ENCODE measurements at regions not wholly inside any gene's neighbourhood (a gene's known extent, or its start where the extent isn't known, plus 50 kb on each side); places are given as distances from the start of the nearest gene placed in this dataset.
A peak's percentile ranks its signal among the peaks of the same experiment; 100 is the strongest.
"Not testable (repeated sequence)": the region's sequence is repeated elsewhere in the genome, so short reads cannot be mapped to it uniquely, and the experiment has no call there.

GRCh38 chr16:88153516-88153915 lies 202.3 kb downstream of the BANP start:
- H2AFZ ChIP-seq (replicated peaks); H3K4me1 ChIP-seq; H3K36me3 ChIP-seq; H3K27me3 Mint-ChIP-seq (ENCODE audit: insufficient read depth, low read depth); H3K9me3 Mint-ChIP-seq; H3K27me3 ChIP-seq; H3K4me1 Mint-ChIP-seq; DNase-seq (ENCODE audit: low spot score); H3K9me3 ChIP-seq (ENCODE audit: low read depth); H3K9ac ChIP-seq; H3K27ac ChIP-seq; H3K27ac Mint-ChIP-seq; H3K36me3 Mint-ChIP-seq; H4K20me1 ChIP-seq (ENCODE audit: low read depth); H3K4me3 Mint-ChIP-seq; H3K79me2 ChIP-seq (ENCODE audit: low read depth); H3F3A ChIP-seq (ENCODE audit: low read depth); H3K4me2 ChIP-seq; H3K4me3 ChIP-seq: not testable (repeated sequence)

- not testable (repeated sequence) for H3K27me3 ChIP-seq; H4K20me1 ChIP-seq (ENCODE audit: low read depth); H3K4me3 Mint-ChIP-seq; H3K4me2 ChIP-seq; H2AFZ ChIP-seq (replicated peaks); DNase-seq (ENCODE audit: low spot score); H3K27ac Mint-ChIP-seq; H3K27ac ChIP-seq; H3K9me3 ChIP-seq (ENCODE audit: low read depth); H3K27me3 Mint-ChIP-seq (ENCODE audit: insufficient read depth, low read depth); H3K9ac ChIP-seq; H3K36me3 ChIP-seq; H3F3A ChIP-seq (ENCODE audit: low read depth); H3K9me3 Mint-ChIP-seq; H3K4me1 ChIP-seq; H3K4me1 Mint-ChIP-seq; H3K4me3 ChIP-seq; H3K79me2 ChIP-seq (ENCODE audit: low read depth); H3K36me3 Mint-ChIP-seq
Observed at GRCh38 chr16:88154886-88155285, 203.7 kb downstream of the BANP start.

- H3K4me3 ChIP-seq; H3K4me1 Mint-ChIP-seq; H3K27ac Mint-ChIP-seq; H3K36me3 Mint-ChIP-seq; H3K4me1 ChIP-seq; H3K9me3 Mint-ChIP-seq; H3K27me3 Mint-ChIP-seq (ENCODE audit: insufficient read depth, low read depth); H4K20me1 ChIP-seq (ENCODE audit: low read depth); H3K27me3 ChIP-seq; DNase-seq (ENCODE audit: low spot score); H2AFZ ChIP-seq (replicated peaks); H3K9me3 ChIP-seq (ENCODE audit: low read depth); H3K4me2 ChIP-seq; H3K4me3 Mint-ChIP-seq; H3K36me3 ChIP-seq; H3K27ac ChIP-seq; H3K79me2 ChIP-seq (ENCODE audit: low read depth); H3K9ac ChIP-seq; H3F3A ChIP-seq (ENCODE audit: low read depth): not testable (repeated sequence)
Observed at GRCh38 chr16:88155681-88156080, 204.4 kb downstream of the BANP start.

- not testable (repeated sequence) for H3K4me3 Mint-ChIP-seq; H3K27ac Mint-ChIP-seq; H4K20me1 ChIP-seq (ENCODE audit: low read depth); H3K4me1 ChIP-seq; H3K27me3 ChIP-seq; H3K36me3 Mint-ChIP-seq; H3K4me3 ChIP-seq; H3K4me2 ChIP-seq; DNase-seq (ENCODE audit: low spot score); H2AFZ ChIP-seq (replicated peaks); H3K79me2 ChIP-seq (ENCODE audit: low read depth); H3K27ac ChIP-seq; H3K4me1 Mint-ChIP-seq; H3K9me3 ChIP-seq (ENCODE audit: low read depth); H3K27me3 Mint-ChIP-seq (ENCODE audit: insufficient read depth, low read depth); H3K9me3 Mint-ChIP-seq; H3F3A ChIP-seq (ENCODE audit: low read depth); H3K36me3 ChIP-seq; H3K9ac ChIP-seq
Observed at GRCh38 chr16:88156640-88157283, 205.5 kb downstream of the BANP start.

- not testable (repeated sequence) for H3K27ac Mint-ChIP-seq; H3K79me2 ChIP-seq (ENCODE audit: low read depth); H3K4me2 ChIP-seq; H4K20me1 ChIP-seq (ENCODE audit: low read depth); H3K36me3 ChIP-seq; H3K27me3 ChIP-seq; H3K9ac ChIP-seq; H3K4me1 ChIP-seq; H3K4me3 ChIP-seq; H3K9me3 ChIP-seq (ENCODE audit: low read depth); H3K4me1 Mint-ChIP-seq; DNase-seq (ENCODE audit: low spot score); H3K4me3 Mint-ChIP-seq; H3K36me3 Mint-ChIP-seq; H3K9me3 Mint-ChIP-seq; H3K27me3 Mint-ChIP-seq (ENCODE audit: insufficient read depth, low read depth); H3F3A ChIP-seq (ENCODE audit: low read depth); H3K27ac ChIP-seq; H2AFZ ChIP-seq (replicated peaks)
Observed at GRCh38 chr16:88157686-88158085, 206.5 kb downstream of the BANP start.

GRCh38 chr16:88158256-88159045 lies 207.2 kb downstream of the BANP start:
- H3K36me3 ChIP-seq; H3K27me3 ChIP-seq; H3K4me3 ChIP-seq; H3K4me3 Mint-ChIP-seq; H3K4me1 ChIP-seq; H3K27me3 Mint-ChIP-seq (ENCODE audit: insufficient read depth, low read depth); H3K9me3 ChIP-seq (ENCODE audit: low read depth); H3K4me2 ChIP-seq; H3K9ac ChIP-seq; H2AFZ ChIP-seq (replicated peaks); H4K20me1 ChIP-seq (ENCODE audit: low read depth); H3K79me2 ChIP-seq (ENCODE audit: low read depth); H3K9me3 Mint-ChIP-seq; H3K27ac ChIP-seq; DNase-seq (ENCODE audit: low spot score); H3F3A ChIP-seq (ENCODE audit: low read depth); H3K36me3 Mint-ChIP-seq; H3K4me1 Mint-ChIP-seq: not testable (repeated sequence)
- H3K27ac Mint-ChIP-seq = peak overlapping the region; percentile 47

- not testable (repeated sequence) for H4K20me1 ChIP-seq (ENCODE audit: low read depth); H3F3A ChIP-seq (ENCODE audit: low read depth); H3K9me3 Mint-ChIP-seq; H3K36me3 ChIP-seq; H3K9me3 ChIP-seq (ENCODE audit: low read depth); H2AFZ ChIP-seq (replicated peaks); H3K27ac ChIP-seq; H3K4me1 ChIP-seq; H3K4me1 Mint-ChIP-seq; H3K27me3 Mint-ChIP-seq (ENCODE audit: insufficient read depth, low read depth); DNase-seq (ENCODE audit: low spot score); H3K4me3 ChIP-seq; H3K79me2 ChIP-seq (ENCODE audit: low read depth); H3K9ac ChIP-seq; H3K36me3 Mint-ChIP-seq; H3K4me3 Mint-ChIP-seq; H3K27me3 ChIP-seq; H3K4me2 ChIP-seq
- peak overlapping the region; percentile 47 for H3K27ac Mint-ChIP-seq
Observed at GRCh38 chr16:88159046-88159896, 208.0 kb downstream of the BANP start.

- not testable (repeated sequence) for H4K20me1 ChIP-seq (ENCODE audit: low read depth); H3K36me3 ChIP-seq; H3K9ac ChIP-seq; H3K4me3 ChIP-seq; H3K4me1 Mint-ChIP-seq; H3K4me3 Mint-ChIP-seq; H3K9me3 ChIP-seq (ENCODE audit: low read depth); H3K27ac ChIP-seq; H3K36me3 Mint-ChIP-seq; H3K27me3 ChIP-seq; H3K4me1 ChIP-seq; H3K79me2 ChIP-seq (ENCODE audit: low read depth); H3F3A ChIP-seq (ENCODE audit: low read depth); DNase-seq (ENCODE audit: low spot score); H2AFZ ChIP-seq (replicated peaks); H3K27ac Mint-ChIP-seq; H3K27me3 Mint-ChIP-seq (ENCODE audit: insufficient read depth, low read depth); H3K4me2 ChIP-seq; H3K9me3 Mint-ChIP-seq
Observed at GRCh38 chr16:88159897-88160335, 208.7 kb downstream of the BANP start.
